Heart right ventricle (tissue), 16 donors: ENCODE measurements at regions not wholly inside any gene's neighbourhood (a gene's known extent, or its start where the extent isn't known, plus 50 kb on each side); places are given as distances from the start of the nearest gene placed in this dataset.

Experiments used
- ATAC-seq, 8 donors: fragments of 200-7000 bp; cut with Tn5 transposase; one replicate each; pipeline ENCODE4 v1.9.1; 2020; ENCODE audit warnings: mild to moderate bottlenecking in 8 of 8, moderate library complexity in 8 of 8, moderate number of reproducible peaks in 1 of 8
- DNase-seq, 2 donors: peaks; one replicate each; pipeline ENCODE4 v3.0.0-alpha.2; 2020
- H3K27ac ChIP-seq, 10 donors: fragments of 200-600 bp; sonication (generic) in 2 of 10; one replicate each; pipeline versions ENCODE4 v1.5.0 to v1.8.0; 2020 to 2022; ENCODE audit warnings: mild to moderate bottlenecking in 3 of 10
- H3K27me3 ChIP-seq, 7 donors: fragments of 200-600 bp; one replicate each; pipeline ENCODE4 v1.8.0; 2021 to 2022; ENCODE audit warnings: mild to moderate bottlenecking in 2 of 7
- H3K36me3 ChIP-seq, 9 donors: fragments of 200-600 bp; sonication (generic) in 1 of 9; one replicate each; pipeline versions ENCODE4 v1.5.0 to v1.8.0; 2020 to 2022; ENCODE audit warnings: mild to moderate bottlenecking in 2 of 9
- H3K4me1 ChIP-seq, 9 donors: fragments of 200-600 bp; sonication (generic) in 1 of 9; one replicate each; pipeline versions ENCODE4 v1.5.0 to v1.8.0; 2020 to 2022; ENCODE audit warnings: mild to moderate bottlenecking in 4 of 9
- H3K4me3 ChIP-seq, 10 donors: fragments of 200-600 bp; sonication (generic) in 2 of 10; one replicate each; pipeline versions ENCODE4 v1.5.0 to v1.8.0; 2020 to 2022; ENCODE audit warnings: mild to moderate bottlenecking in 7 of 10, moderate library complexity in 2 of 10
- H3K9me3 ChIP-seq, 11 donors: fragments of 200-600 bp in 10 of 11; sonication (generic) in 2 of 11; one replicate each; pipeline versions ENCODE4 v1.5.0 to v1.8.0; 2013 to 2022; ENCODE audit warnings: mild to moderate bottlenecking in 2 of 11, control low read depth in 1 of 11, moderate library complexity in 1 of 11
- CTCF ChIP-seq, 9 donors: fragments of 200-600 bp; sonication (generic) in 2 of 9; IDR thresholded peaks; one replicate each; pipeline versions ENCODE4 v1.5.0 to v1.8.0; 2021 to 2022; ENCODE audit warnings: antibody characterized with exemption in 9 of 9, mild to moderate bottlenecking in 5 of 9, moderate library complexity in 1 of 9
- WGBS, 2 donors: extraction: QIAGEN DNeasy Blood & Tissue Kit; methylation state at CpG; one replicate each; pipeline ENCODE4 v1.1.7; 2013; ENCODE audit warnings: inconsistent platforms in 1 of 2; 5-methylcytosine and 5-hydroxymethylcytosine counted together
- intact Hi-C, 10 donors: fragments of 100-400 bp; cut with DNase I; formaldehyde crosslinking; loops; one replicate each; pipeline versions ENCODE4 v1.11.1 to v1.14.2; 2022
- donor health status: Arrhythmogenic right ventricular cardiomyopathy.
- donor health status: ischemic (EF 13 %, LVEDD 7.1; RV severe dilation, severe dysfunction).
- donor health status: healthy with polysubstance abuse.
- donor health status: DM: no; HTN: yes; CAD: no.
- donor health status: DM: no; HTN: no; CAD: no.
- donor health status: ischemic (EF 25% LVEDD 6.9; RV normal size, moderate dysfunction).
- donor health status: ischemic (EF 25% LVEDD 5.7; RV mildly dilated, moderate dysfunction).
- donor health status: healthy.
- donor health status: DM: yes; HTN: yes; CAD: no.
- donor health status: Ischemic cardiomyopathy.
- donor health status: ischemic (EF 35%, LVEDD 5.7; RV mildly dilated, moderate dysfunction).
- donor health status: nonischemic (EF 11% LVEDD 7.7; RV severe dilation, severe dysfunction).
- donor health status: DM: yes; HTN: yes; CAD: no.
- donor health status: PGD.
- donor health status: ischemic (EF 29% LVEDD 5.4; RV normal size, mild dysfunction).
- donor health status: nonischemic (EF 23%, LVEDD 6.1; RV moderate dilation, normal function).

DNA sequence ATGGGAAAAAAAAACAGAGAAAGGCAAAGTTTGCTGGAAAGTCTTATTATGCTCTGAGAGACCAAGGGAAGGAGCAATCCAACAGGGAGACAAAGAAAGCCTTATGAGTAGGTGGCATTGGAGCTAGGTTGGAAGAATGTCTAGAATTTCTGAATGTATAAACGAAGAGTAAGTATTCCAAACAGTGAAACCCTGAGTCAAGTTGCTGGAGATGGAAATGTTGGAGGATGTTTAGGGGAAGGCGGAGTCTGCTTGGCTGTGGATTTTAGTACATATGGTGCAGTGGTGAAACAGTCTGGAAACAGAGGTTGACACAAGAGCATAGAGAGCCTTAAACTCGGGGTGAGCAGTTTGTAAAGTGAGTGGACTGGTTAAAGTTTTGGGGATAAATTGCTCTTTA, 314.8 kb upstream of the CADM1 start:
- Histone ChIP-seq H3K27me3 (peaks cover 0 to 3% (median 0%) of the 10 kb centered on the region in 7 donors), H3K4me3 (no peak overlapping the region), H3K27ac (no peak overlapping the region), H3K4me1 (no peaks in the 10 kb centered on the region), H3K36me3 (no peaks in the 10 kb centered on the region), H3K9me3 (peaks cover 0 to 33% (median 14%) of the 10 kb centered on the region in 11 donors)
- WGBS, 2 donors, result 79 to 86% methylated on average over 3 of the region's 3 CpGs
- TF ChIP-seq CTCF (IDR thresholded peaks at IDR 0.05), result no peak
- DNase-seq (no peak), ATAC-seq (no peak)
- intact Hi-C loops, result no loop called here

DNA sequence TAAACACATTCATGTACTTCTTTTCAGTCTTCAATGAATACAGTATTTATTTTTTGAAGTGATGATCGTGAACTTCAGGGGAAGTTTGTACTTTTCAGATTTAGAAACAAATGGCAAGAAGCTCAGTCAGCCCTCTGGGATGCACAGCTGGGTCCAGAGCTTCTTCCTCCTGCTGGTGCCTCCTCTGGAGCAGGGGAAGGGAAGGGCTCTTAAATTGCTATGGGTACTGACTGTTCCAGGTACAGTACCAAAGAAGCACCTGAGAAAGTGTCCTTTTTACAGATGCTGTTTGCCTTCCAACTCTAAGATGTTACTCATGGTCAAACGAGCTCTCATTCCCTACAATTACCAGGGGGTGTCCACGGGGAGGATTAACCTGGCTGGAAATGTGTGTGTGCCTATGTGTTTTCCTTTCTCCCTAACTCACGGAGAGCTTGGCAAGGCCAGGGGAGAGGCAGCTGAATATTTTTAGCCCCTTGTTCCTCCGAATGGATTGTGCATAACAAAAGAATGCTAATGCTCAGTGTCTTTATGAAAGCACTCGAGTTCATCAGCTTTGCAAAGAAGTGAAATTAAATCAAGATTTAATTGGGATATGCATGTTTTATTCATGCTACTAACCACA, 313.7 kb upstream of the CADM1 start:
- 41 to 43% methylated on average over 6 of the region's 6 CpGs for WGBS, 2 donors
- H3K9me3 ChIP-seq, result peaks cover 0 to 33% (median 14%) of the 10 kb centered on the region in 11 donors

GRCh38 chr11:115808351-115808940, 304.2 kb upstream of the CADM1 start:
- 76 to 88% methylated on average over 3 of the region's 3 CpGs for WGBS, 2 donors
- no peak for TF ChIP-seq CTCF (IDR thresholded peaks at IDR 0.05)
- intact Hi-C loops, result no loop called here
- H3K9me3 ChIP-seq, result peaks cover 0 to 36% (median 23%) of the 10 kb centered on the region in 11 donors
- H3K4me1 ChIP-seq, result no peaks in the 10 kb centered on the region
- H3K27me3 ChIP-seq, result no peaks in the 10 kb centered on the region
- no peak overlapping the region for H3K4me3 ChIP-seq
- H3K27ac ChIP-seq, result no peak overlapping the region
- H3K36me3 ChIP-seq, result no peaks in the 10 kb centered on the region
- ATAC-seq, result no peak
- DNase-seq, result no peak

More for the DNA sequence above, 313.7 kb upstream of the CADM1 start:
- H3K4me1 ChIP-seq, result no peaks in the 10 kb centered on the region
- no peak overlapping the region for H3K4me3 ChIP-seq
- ATAC-seq (no peak), DNase-seq (no peak)
- no peak overlapping the region for H3K27ac ChIP-seq
- H3K27me3 ChIP-seq, result peaks cover 0 to 3% (median 0%) of the 10 kb centered on the region in 7 donors
- intact Hi-C loops, result no loop called here
- no peak for TF ChIP-seq CTCF (IDR thresholded peaks at IDR 0.05)
- H3K36me3 ChIP-seq, result no peaks in the 10 kb centered on the region

GRCh38 chr11:115806056-115806455, 301.8 kb upstream of the CADM1 start:
- no peak for ATAC-seq
- intact Hi-C loops, result no loop called here
- Histone ChIP-seq H3K36me3 (no peaks in the 10 kb centered on the region), H3K27me3 (no peaks in the 10 kb centered on the region), H3K9me3 (peaks cover 0 to 36% (median 23%) of the 10 kb centered on the region in 11 donors), H3K27ac (no peak overlapping the region), H3K4me1 (no peaks in the 10 kb centered on the region), H3K4me3 (no peak overlapping the region)
- 95 to 99% methylated on average over 2 of the region's 2 CpGs for WGBS, 2 donors
- DNase-seq, result no peak
- no peak for TF ChIP-seq CTCF (IDR thresholded peaks at IDR 0.05)
